Neuronal stem cell (in vitro differentiated cells): ENCODE measurements at regions not wholly inside any gene's neighbourhood (a gene's known extent, or its start where the extent isn't known, plus 50 kb on each side); places are given as distances from the start of the nearest gene placed in this dataset.
"Not testable (repeated sequence)": the region's sequence is repeated elsewhere in the genome, so short reads cannot be mapped to it uniquely, and the experiment has no call there.

Source experiments
- DNase-seq: peaks from one replicate; pipeline ENCODE4 v3.0.0-alpha.2; 2013; ENCODE audit warnings: low spot score
- H2AFZ ChIP-seq: one replicate; pipeline ENCODE4 v1.6.1; 2013; ENCODE audit warnings: mild to moderate bottlenecking, low read length, inconsistent platforms
- H2AK5ac ChIP-seq: 2 replicates; pipeline ENCODE4 v1.6.1; 2013; ENCODE audit warnings: low read depth, mild to moderate bottlenecking, inconsistent platforms, low read length, moderate library complexity, mixed read lengths
- H2BK120ac ChIP-seq: 2 replicates; pipeline ENCODE4 v1.6.1; 2013; ENCODE audit warnings: low read depth, mild to moderate bottlenecking, inconsistent platforms, low read length, moderate library complexity, mixed read lengths
- H2BK12ac ChIP-seq: one replicate; pipeline ENCODE4 v1.6.1; 2013; ENCODE audit warnings: low read length, inconsistent platforms
- H2BK15ac ChIP-seq: 2 replicates; pipeline ENCODE4 v1.6.1; 2013; ENCODE audit warnings: mild to moderate bottlenecking, low read length, inconsistent platforms, mixed read lengths
- H2BK5ac ChIP-seq: one replicate; pipeline ENCODE4 v1.6.1; 2013; ENCODE audit warnings: inconsistent platforms, mild to moderate bottlenecking, low read length, moderate library complexity
- H3K14ac ChIP-seq: one replicate; pipeline ENCODE4 v1.6.1; 2013; ENCODE audit warnings: low read length, inconsistent platforms
- H3K18ac ChIP-seq: 2 replicates; pipeline ENCODE4 v1.6.1; 2013; ENCODE audit warnings: low read length, inconsistent platforms
- H3K23ac ChIP-seq: 2 replicates; pipeline ENCODE4 v1.6.1; 2013; ENCODE audit warnings: low read depth, mild to moderate bottlenecking, mixed read lengths, low read length, inconsistent platforms; ENCODE audit not compliant: poor library complexity
- H3K27ac ChIP-seq: replicated peaks from 3 replicates; pipeline ENCODE4 v1.5.1; 2013; ENCODE audit warnings: low read length, inconsistent platforms
- H3K27me3 ChIP-seq, 3 experiments: 2 replicates each; pipeline ENCODE4 v1.6.1; 2013; ENCODE audit warnings: low read length in 3 of 3, mild to moderate bottlenecking in 2 of 3, inconsistent platforms in 1 of 3, low read depth in 1 of 3, mixed read lengths in 1 of 3, moderate library complexity in 1 of 3; ENCODE audit not compliant: control insufficient read depth in 3 of 3, insufficient read depth in 3 of 3
- H3K36me3 ChIP-seq, 2 donors: replicated peaks in 1 of 2; 2 replicates each; pipeline ENCODE4 v1.6.1; 2013; ENCODE audit warnings: low read length in 2 of 2; ENCODE audit not compliant: control insufficient read depth in 2 of 2, insufficient read depth in 2 of 2
- H3K4ac ChIP-seq: 2 replicates; pipeline ENCODE4 v1.6.1; 2013; ENCODE audit warnings: inconsistent platforms, mild to moderate bottlenecking, low read length, moderate library complexity
- H3K4me1 ChIP-seq, 2 donors: 1 replicate in 1 of 2; 2 replicates in 1 of 2; pipeline ENCODE4 v1.6.1; 2013; ENCODE audit warnings: low read length in 2 of 2, low read depth in 1 of 2; ENCODE audit not compliant: control insufficient read depth in 2 of 2, insufficient read depth in 1 of 2
- H3K4me2 ChIP-seq: one replicate; pipeline ENCODE4 v1.6.1; 2013; ENCODE audit warnings: mild to moderate bottlenecking, low read length, inconsistent platforms; ENCODE audit not compliant: insufficient read depth, poor library complexity, severe bottlenecking
- H3K4me3 ChIP-seq, 2 donors: 2 replicates each; pipeline ENCODE4 v1.5.1; 2013; ENCODE audit warnings: low read length in 2 of 2, mild to moderate bottlenecking in 2 of 2, inconsistent platforms in 1 of 2, moderate library complexity in 1 of 2
- H3K79me1 ChIP-seq: one replicate; pipeline ENCODE4 v1.6.1; 2013; ENCODE audit warnings: low read depth, mild to moderate bottlenecking, inconsistent platforms, low read length, moderate library complexity
- H3K9ac ChIP-seq: one replicate; pipeline ENCODE4 v1.6.1; 2013; ENCODE audit warnings: mild to moderate bottlenecking, low read depth, low read length, inconsistent platforms; ENCODE audit not compliant: poor library complexity
- H3K9me3 ChIP-seq, 2 donors: replicated peaks in 1 of 2; 2 replicates each; pipeline versions ENCODE3 to v1.6.1; 2013; ENCODE audit warnings: low read length in 2 of 2, mild to moderate bottlenecking in 2 of 2, inconsistent platforms in 1 of 2, low read depth in 1 of 2, mixed read lengths in 1 of 2, moderate library complexity in 1 of 2; ENCODE audit not compliant: control insufficient read depth in 2 of 2, insufficient read depth in 1 of 2
- H4K8ac ChIP-seq: one replicate; pipeline ENCODE4 v1.6.1; 2013; ENCODE audit warnings: low read depth, mild to moderate bottlenecking, inconsistent platforms, low read length, moderate library complexity
- H4K91ac ChIP-seq: one replicate; pipeline ENCODE4 v1.6.1; 2013; ENCODE audit warnings: low read length, low read depth, mild to moderate bottlenecking, inconsistent platforms; ENCODE audit not compliant: poor library complexity
- WGBS, 2 donors: extraction: QIAGEN DNeasy Blood & Tissue Kit; methylation state at CpG; one replicate each; pipeline ENCODE4 v1.1.7; 2013; ENCODE audit warnings: missing lambda C conversion rate in 2 of 2, mixed read lengths in 1 of 2; ENCODE audit not compliant: insufficient read length in 2 of 2, insufficient replicate concordance in 1 of 2; ENCODE audit errors: extremely low coverage in 2 of 2; 5-methylcytosine and 5-hydroxymethylcytosine counted together

- Histone ChIP-seq H3K4ac (no peak overlapping the region), H4K8ac (no peak overlapping the region), H2AFZ (no peak overlapping the region), H3K27ac (no peak overlapping the region), H2BK15ac (no peak overlapping the region), H3K23ac (no peak overlapping the region), H4K91ac (no peak overlapping the region), H3K9ac (no peak overlapping the region), H2BK5ac (no peak overlapping the region), H3K27me3 (peaks cover 0 to 19% (median 0%) of the 10 kb centered on the region in 3 experiments), H3K18ac (no peak overlapping the region), H3K14ac (no peak overlapping the region), H3K4me1 (no peaks in the 10 kb centered on the region), H3K9me3 (peaks cover 0 to 14% of the 10 kb centered on the region in 2 donors), H2BK120ac (no peak overlapping the region), H3K4me3 (no peak overlapping the region), H2AK5ac (no peak overlapping the region), H3K79me1 (no peaks in the 10 kb centered on the region), H3K4me2 (no peak overlapping the region), H2BK12ac (no peak overlapping the region), H3K36me3 (no peaks in the 10 kb centered on the region)
- DNase-seq = no peak
These were observed 65.6 kb upstream of the ACTRT2 start for GRCh38 chr1:2955652-2956051.

- no CpG with 5 or more reads among the region's 1 CpG for WGBS, 2 donors
- H3K9me3 ChIP-seq = peaks cover 0 to 17% of the 10 kb centered on the region in 2 donors
- H3K4me2 ChIP-seq = no peak overlapping the region
- no peak overlapping the region for H3K4ac ChIP-seq
- no peak overlapping the region for H3K23ac ChIP-seq
- H3K14ac ChIP-seq = no peak overlapping the region
- no peak overlapping the region for H3K4me3 ChIP-seq
- H2AFZ ChIP-seq = no peak overlapping the region
- no peak overlapping the region for H3K27ac ChIP-seq
- no peak overlapping the region for H2BK5ac ChIP-seq
- H3K9ac ChIP-seq = no peak overlapping the region
- no peak overlapping the region for H2BK120ac ChIP-seq
- no peak overlapping the region for H2BK15ac ChIP-seq
- no peaks in the 10 kb centered on the region for H3K79me1 ChIP-seq
- peaks cover 0 to 14% (median 0%) of the 10 kb centered on the region in 3 experiments for H3K27me3 ChIP-seq
- no peak for DNase-seq
- no peaks in the 10 kb centered on the region for H3K36me3 ChIP-seq
- H4K8ac ChIP-seq = no peak overlapping the region
- no peak overlapping the region for H2BK12ac ChIP-seq
- no peak overlapping the region for H4K91ac ChIP-seq
- H3K4me1 ChIP-seq = no peaks in the 10 kb centered on the region
- H2AK5ac ChIP-seq = no peak overlapping the region
- H3K18ac ChIP-seq = no peak overlapping the region
These were observed 64.7 kb upstream of the ACTRT2 start for GRCh38 chr1:2956576-2956975.

GRCh38 chr1:2957329-2957728 is 63.9 kb upstream of the ACTRT2 start:
- H3K9me3 ChIP-seq = peaks cover 0 to 17% of the 10 kb centered on the region in 2 donors
- H3K4me2 ChIP-seq = no peak overlapping the region
- H2AFZ ChIP-seq = no peak overlapping the region
- no peak overlapping the region for H3K4me3 ChIP-seq
- H2AK5ac ChIP-seq = no peak overlapping the region
- no peak overlapping the region for H3K9ac ChIP-seq
- no peak overlapping the region for H2BK120ac ChIP-seq
- no peak overlapping the region for H3K18ac ChIP-seq
- H2BK12ac ChIP-seq = no peak overlapping the region
- H3K79me1 ChIP-seq = no peaks in the 10 kb centered on the region
- H2BK5ac ChIP-seq = no peak overlapping the region
- H3K4ac ChIP-seq = no peak overlapping the region
- no peak for DNase-seq
- H3K27ac ChIP-seq = no peak overlapping the region
- H2BK15ac ChIP-seq = no peak overlapping the region
- no peak overlapping the region for H4K8ac ChIP-seq
- H4K91ac ChIP-seq = no peak overlapping the region
- H3K4me1 ChIP-seq = no peaks in the 10 kb centered on the region
- no peak overlapping the region for H3K14ac ChIP-seq
- H3K36me3 ChIP-seq = no peaks in the 10 kb centered on the region
- no peak overlapping the region for H3K23ac ChIP-seq
- H3K27me3 ChIP-seq = peaks cover 0 to 8% (median 0%) of the 10 kb centered on the region in 3 experiments

GRCh38 chr1:2959881-2960280 is 61.4 kb upstream of the ACTRT2 start:
- H3K27me3 ChIP-seq, H3K4me3 ChIP-seq, H4K91ac ChIP-seq, H3K4me1 ChIP-seq, H2BK15ac ChIP-seq, H2BK12ac ChIP-seq, H3K23ac ChIP-seq, H3K4ac ChIP-seq, H2BK5ac ChIP-seq, H3K14ac ChIP-seq, H3K18ac ChIP-seq, H2AFZ ChIP-seq, DNase-seq, H3K27ac ChIP-seq, H3K79me1 ChIP-seq, H3K4me2 ChIP-seq, H2BK120ac ChIP-seq, H3K36me3 ChIP-seq, H2AK5ac ChIP-seq, H3K9ac ChIP-seq, H4K8ac ChIP-seq: not testable (repeated sequence)
- peaks cover 0 to 14% of the 10 kb centered on the region in 2 donors for H3K9me3 ChIP-seq
- WGBS, 2 donors = no CpG with 5 or more reads among the region's 21 CpGs
